ENCODE measurements at regions not wholly inside any gene's neighbourhood (a gene's known extent, or its start where the extent isn't known, plus 50 kb on each side); places are given as distances from the start of the nearest gene placed in this dataset.

GRCh38 chr1:55839626-55840025, 624.5 kb upstream of the USP24 start:
- DNase-seq = no peak

- no peak for DNase-seq
Measured at GRCh38 chr1:55839221-55839620, 624.1 kb upstream of the USP24 start.

- DNase-seq = no peak
Measured at GRCh38 chr1:55836086-55836485, 620.9 kb upstream of the USP24 start.

DNA sequence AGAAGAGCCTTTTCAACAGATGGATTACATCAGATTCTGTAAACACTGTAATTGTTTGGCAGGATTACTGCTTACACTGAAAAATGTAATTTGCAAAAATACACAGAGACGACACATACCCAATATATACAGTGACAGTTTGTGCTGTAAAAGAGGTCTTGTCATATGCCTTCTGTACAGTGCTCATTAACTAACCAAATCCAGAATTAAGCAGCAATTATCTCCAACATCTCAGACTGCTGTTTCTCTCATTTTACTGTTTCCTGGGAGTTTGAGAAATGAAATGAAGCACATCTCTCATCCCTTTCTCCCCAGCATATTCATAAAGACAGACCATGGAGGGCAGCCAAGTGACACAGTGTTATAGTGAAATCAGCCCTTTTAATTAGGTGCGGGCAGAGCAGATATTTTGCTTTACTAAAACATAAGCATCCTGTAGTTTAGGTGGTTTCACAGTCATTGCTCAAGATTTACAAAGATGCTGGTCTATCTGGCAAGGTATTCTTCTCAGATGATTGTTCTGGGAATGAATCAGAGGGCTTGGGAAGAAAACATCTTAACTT, 618.4 kb upstream of the USP24 start:
- DNase-seq = no peak

GRCh38 chr1:55831759-55832158, 616.6 kb upstream of the USP24 start:
- no peak for DNase-seq

GRCh38 chr1:55828044-55828443, 612.9 kb upstream of the USP24 start:
- DNase-seq = no peak

- DNase-seq = no peak
Measured at GRCh38 chr1:55827350-55827749, 612.2 kb upstream of the USP24 start.

- no peak for DNase-seq
Measured at GRCh38 chr1:55826381-55827080, 611.4 kb upstream of the USP24 start.

DNA sequence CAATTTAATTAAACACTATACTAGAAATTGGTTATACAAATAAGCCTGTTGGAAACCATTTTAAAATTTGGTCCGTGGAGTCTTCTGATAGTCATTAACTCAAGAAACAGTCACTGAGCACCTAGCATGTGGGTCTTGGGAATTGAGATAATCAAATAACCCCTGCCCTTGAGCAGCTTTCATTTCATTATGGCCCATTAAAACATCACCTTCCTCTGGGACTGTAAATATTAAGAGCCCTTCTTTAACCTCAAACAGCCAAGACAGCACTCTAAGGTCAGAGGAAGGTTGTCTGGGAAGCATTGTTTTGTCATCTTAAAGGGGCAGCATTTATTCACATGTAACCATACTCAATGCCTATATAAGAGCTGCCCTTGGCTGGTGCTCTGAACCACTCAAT, 610.3 kb upstream of the USP24 start:
- no peak for DNase-seq

GRCh38 chr1:55824251-55824640, 609.1 kb upstream of the USP24 start:
- DNase-seq = no peak

GRCh38 chr1:55823541-55824250, 608.5 kb upstream of the USP24 start:
- DNase-seq = no peak

DNA sequence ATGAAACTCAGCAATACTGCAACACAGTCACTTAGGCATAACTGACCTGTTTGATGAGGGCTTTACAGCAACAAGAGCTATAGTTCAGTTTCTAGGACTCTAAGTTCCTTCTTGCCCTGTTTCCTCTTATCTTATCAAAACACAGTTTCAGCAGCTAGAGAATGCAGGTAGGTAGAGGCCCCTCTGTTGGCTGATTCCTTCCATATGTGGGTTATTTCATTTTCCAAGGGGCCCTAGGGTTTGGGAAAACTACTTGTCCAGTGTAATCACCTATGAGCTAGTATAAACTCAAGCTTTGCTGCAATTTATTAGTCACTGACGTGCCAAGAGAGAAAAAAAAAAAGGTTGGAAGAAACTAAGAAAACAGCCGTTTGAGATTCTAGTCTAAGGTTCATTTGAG, 607.7 kb upstream of the USP24 start:
- no peak for DNase-seq

DNA sequence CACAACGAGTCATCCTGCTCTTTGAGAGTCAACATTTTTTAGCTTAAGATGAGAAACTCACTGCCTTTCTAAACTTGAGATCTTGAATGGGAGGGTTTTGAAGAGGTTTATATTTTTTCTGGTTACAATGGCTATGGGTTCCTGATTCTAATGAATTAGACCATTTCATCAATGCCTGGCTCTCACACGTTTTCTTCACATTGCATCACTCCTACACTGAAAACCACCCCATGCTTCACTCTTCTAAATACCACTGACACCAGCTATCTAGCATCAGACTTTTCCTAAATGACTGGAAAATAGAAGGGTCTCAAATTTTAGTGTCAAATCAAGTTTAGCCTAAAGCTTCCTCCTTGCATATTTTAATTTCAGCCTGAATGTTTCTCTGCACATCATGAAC, 606.1 kb upstream of the USP24 start:
- no peak for DNase-seq

DNA sequence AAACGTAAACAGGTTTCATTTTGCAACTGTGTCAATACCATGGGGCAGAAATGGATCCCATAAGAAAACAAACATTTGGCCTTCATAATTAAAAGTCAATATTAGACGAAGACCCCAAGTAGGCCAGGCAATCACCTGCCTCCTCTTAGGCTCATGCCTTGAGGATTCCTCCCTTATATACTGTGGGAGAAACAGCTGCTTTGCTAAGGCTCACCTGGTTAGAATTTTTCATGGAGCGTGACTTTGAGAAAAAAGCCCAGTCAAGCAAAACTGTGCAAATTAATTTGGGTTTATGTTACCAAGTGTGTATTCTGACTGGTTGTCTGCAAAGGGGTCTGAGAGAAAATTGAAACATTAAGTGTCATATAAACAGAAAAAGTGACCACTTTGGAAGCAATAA, 605.3 kb upstream of the USP24 start:
- no peak for DNase-seq

GRCh38 chr1:55819011-55819410, 603.8 kb upstream of the USP24 start:
- no peak for DNase-seq

DNA sequence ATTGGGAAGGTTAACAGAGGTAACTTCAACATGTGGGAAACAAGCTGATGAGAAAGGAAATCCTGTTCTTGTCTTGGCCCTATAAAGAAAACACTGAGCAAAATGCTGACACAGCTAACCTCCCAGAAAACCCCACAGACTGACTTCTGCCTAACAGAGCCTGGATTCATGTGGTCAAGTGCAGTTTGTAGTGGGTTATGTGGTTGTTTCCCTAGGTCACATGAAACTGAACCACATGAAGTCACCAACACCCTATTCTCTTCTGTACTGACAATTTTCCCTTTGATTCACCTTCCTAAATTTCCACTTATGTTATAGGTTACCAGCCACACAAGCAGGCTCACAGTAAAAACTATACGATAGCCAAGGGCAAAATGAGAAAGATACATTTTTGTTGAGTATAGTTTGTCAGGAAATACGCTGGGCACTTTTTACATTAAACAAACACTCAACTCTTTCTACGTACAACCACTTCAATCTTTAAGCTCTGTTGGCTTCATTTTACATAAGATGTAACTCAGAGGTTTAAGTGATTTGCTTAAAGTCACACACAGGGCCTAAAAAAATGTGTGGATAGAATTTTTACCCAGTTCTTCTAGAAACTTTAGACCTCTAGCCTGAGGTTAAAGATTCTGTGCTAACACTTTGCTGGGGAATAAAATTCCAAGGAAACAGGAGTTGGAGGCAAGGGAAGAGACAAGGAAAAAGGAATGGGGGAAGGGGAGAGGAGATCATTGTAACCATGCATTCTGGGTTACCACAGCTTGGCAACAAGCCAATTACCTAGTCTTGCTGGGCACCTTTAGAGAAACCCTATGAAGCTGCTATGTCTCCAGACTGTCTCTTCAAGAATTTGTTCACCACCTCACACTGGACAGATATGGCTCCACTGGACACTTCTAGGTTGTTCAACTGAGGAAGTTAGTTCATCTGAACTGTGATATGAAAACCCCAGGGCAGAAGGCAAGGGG, 601.6 kb upstream of the USP24 start:
- DNase-seq = no peak

- no peak for DNase-seq
Measured at GRCh38 chr1:55815745-55816455, 600.7 kb upstream of the USP24 start.

GRCh38 chr1:55814967-55815366, 599.8 kb upstream of the USP24 start:
- DNase-seq = no peak

DNA sequence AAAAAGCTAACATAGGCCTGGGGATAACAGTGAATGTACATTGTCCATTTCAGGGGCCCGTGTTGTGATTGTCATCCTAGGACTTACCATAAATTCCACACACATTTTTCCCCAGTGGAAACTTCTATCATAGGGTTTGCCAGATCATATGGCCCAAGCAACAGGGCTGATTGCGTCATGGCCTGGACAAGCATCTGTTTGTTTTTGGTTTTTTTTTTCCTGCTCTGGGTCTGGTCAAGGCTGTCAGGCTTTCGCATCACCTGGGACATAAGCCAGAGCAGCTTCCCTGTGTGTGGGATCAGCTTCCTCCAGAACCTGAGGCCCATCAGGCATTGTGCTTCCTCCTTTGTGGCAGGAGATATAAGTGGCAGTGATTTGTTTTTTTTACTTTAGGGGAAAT, 598.5 kb upstream of the USP24 start:
- no peak for DNase-seq

DNA sequence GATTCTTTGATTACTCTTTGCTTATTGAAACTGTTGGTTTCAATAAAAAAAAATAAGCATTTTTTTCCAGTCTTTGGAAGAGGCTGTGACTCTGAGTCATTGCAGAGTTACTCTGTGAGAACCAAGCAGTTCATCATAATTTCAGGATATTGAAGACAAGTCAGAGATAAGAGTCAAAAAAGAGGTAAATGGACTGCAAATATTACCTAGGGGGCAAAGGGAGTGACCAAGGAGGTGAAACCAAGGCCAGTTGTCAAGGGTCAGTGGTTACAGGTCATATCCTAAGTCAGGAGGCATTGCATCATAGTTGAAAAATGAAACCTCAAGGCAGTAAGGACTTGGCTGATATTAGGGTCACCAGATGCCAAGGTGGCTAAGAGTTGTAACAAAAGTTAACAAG, 597.1 kb upstream of the USP24 start:
- DNase-seq = no peak

- no peak for DNase-seq
Measured at GRCh38 chr1:55808263-55808662, 593.1 kb upstream of the USP24 start.

GRCh38 chr1:55803429-55803828, 588.3 kb upstream of the USP24 start:
- DNase-seq = no peak

DNA sequence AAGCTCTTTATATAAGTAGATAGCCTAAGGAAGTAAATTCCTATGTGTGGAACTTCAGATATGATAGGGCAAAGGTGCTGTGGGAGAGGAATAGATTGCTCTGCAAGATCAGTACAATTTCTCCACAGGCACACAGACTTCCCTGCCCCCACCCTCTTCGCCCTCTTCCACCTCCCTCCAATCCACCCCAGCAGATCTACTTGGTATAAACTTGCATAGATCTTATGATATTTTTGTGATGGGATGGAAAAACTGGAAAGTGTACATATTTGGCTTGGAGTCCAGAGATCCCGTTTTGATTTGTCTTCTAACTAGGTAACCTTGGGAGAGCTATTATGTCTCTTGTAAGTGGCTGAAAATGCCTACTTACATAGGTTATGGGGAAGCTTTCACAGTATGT, 586.3 kb upstream of the USP24 start:
- DNase-seq = no peak

All from GDM1 (cell line).